ENCODE measurements at regions not wholly inside any gene's neighbourhood (a gene's known extent, or its start where the extent isn't known, plus 50 kb on each side); places are given as distances from the start of the nearest gene placed in this dataset.
"Not testable (repeated sequence)": the region's sequence is repeated elsewhere in the genome, so short reads cannot be mapped to it uniquely, and the experiment has no call there.

DNA sequence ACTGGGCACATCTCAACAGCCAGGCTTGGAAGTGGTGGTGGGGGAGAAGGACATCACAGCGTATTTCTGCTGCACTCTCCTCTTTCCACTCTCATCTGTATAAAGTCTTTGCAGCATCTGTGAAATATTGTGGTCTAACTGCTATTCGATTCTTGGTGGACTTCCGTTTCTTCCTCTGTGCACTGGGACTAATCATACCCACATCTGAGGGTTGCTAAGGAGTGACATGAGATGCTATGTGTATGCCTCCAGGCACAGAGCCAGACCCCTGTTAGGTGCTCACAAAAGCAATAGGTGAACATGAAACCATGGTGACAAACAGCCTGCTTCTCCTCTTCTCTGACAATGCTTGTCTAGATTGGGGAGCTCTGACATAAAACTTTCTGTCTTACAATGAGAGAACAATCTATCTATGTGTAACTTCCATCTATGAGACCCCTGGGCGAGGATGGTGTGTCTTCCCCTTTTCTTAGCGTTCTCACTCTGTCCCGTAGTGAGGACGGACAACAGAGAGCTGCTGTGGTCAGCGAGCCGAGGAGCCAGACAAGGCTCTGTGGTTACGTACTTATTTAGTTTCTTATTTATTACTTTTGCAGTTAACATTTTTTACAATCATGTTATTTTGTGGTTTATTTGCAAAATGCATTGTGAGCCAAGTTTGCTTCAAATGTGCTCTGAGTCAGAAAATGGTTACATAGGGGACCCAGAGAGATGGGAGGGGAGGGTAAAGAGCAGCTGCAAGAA is 196.7 kb upstream of the TPRG1 start:
- DNase-seq = peak; percentile 15

DNA sequence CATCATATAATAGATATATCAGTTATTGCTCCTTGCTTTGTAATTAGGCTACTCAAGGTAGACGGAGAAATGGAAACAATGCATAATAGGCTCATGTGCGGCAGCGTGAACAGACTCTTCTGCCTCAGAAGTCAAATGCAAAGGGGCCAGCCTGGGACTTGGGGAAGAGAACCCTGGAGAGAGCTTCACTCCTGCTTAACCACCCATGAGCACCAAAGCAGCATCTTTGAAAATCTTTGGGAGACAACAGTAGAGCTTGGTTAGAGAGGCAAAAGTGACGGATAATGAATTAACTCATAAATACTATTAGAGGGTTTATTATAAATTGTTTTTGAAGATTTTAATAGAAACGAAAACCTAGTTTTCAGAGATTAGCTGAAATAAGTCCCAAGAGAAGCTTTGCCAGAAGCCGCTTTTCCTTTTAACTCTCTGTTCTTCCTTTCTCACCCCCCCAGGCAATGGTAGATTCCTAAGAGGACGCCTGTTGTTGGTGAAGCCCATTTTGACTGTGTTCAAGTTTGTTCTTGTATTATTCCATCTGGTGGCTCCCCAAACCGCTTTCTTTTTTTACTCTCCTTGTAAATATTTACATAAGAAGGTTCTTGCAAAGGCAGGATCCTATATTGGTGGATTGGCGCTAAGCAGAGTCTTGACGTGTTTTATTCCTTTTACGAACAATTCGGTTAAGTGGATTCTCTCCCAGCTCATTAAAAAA is 196.0 kb upstream of the TPRG1 start:
- no peak for DNase-seq

DNA sequence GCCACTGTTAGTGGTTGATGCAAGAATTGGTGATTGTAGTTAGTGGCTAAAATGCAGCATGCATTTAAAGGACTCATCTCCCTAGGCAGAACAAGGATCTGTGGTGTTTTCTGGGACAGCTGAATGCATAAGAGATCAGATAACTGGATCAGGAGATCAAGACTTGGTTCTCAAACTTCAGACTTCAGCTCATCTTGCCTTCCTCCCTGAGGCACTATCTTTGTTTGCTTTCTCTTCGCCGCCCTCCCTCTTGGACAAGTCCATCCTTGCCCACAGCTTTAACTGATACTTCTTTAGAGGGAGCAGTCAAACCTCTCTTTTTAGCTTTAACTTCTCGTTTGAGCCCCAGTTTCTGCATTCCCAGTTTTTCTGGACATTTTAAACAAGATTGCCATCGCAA is 195.4 kb upstream of the TPRG1 start:
- no peak for DNase-seq

DNA sequence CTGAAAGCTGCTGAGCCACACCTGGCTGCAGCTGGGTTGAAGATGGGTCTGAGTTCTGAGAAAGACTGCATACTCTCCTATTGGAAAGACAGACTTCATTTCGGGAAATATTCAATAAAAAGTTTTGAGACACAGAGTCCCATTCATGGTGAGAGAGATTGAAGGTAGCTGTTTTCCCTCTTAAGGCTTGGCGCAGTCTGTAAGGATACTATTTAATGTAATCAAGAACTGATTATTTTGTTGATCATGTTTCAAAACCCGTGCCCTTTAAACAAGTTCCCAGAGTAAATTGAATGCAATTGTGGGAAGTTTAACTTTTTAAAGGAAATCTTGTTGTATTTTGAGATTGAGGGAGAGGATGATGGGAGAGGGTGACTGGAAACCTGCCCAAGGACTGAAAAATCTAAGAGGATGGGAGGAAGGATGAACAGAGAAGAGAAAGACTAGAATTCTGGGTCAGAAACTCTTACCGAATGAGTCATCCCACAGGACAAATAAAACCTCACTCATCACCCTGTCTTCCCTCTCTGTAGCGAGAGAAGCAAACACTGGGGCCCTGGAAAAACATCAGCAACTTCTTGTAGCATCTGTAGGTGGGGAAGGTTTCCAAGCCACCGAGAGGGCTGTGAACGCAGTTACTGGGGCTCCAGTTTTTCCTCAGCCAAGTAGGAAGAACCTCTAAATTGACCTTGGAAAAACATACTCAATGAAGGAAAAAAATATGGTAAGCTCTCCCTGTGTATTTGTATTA is 193.2 kb upstream of the TPRG1 start:
- DNase-seq = peak; percentile 72

DNA sequence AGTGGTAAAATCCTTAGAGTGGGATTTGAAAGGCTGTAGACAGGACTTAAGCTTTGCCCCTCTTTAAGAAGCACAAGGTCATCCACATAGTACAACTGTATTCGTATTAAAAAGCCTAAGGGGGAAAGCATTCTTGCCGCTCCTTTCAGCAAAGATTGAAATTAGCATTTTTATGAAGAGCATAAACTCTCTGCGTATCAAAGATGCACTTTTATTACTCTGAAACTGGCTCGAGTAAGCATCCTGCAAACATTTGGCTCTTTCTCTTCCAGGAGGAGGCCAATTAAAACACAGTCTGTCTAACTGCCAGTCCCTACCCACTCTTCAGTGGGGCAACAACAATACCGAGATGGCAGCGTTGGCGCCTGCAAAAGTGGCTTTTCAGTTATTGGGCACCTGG is 192.5 kb upstream of the TPRG1 start:
- DNase-seq = no peak

DNA sequence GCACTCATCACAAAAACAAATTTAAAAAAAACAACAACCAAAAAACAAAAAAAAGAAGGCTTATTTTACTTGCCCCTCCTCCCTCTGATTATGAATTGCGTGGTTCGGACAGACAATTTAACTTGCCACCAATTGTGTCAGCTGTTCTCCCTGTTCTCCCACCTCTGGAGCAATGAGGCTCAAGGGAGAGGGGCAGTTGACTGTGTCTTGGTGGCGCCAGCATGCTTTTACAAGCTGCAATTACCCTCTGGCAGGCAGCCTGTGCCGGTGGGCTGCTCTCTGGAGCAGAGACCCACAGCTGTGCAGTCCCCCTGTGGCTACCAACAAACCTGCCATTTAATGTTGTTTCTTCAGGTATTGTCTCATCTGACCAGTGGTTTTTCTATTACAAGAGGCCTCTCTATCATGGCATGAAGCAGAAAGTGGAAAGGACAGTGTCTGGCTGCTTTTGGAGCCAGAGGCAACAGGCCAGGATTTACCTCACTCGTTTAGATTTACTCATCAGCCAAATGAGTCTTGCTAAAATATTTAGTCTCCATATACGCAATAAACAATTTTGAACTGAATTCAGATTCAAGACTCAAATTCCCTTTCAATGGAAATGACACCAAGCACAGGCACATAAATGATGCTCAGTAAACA is 192.0 kb upstream of the TPRG1 start:
- DNase-seq = no peak

DNA sequence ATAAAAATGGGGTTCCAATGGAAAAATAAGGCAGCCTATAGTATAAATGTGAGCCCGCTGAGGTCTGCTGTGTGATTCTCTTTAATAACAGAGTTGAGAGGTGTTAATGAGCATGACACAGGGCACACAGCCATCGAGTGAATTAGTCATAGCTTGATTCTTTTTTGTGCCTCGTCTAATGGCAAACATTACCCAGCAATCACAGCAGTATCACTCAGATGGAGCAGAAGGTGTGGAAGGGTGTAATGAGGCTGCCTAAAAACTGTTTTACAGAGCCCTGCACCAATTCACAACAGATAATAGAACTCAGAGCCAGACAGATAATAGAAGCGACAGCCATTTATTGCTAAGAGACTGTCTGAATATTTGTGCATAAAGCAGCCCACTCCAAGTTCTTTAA is 178.6 kb upstream of the TPRG1 start:
- no peak for DNase-seq

DNA sequence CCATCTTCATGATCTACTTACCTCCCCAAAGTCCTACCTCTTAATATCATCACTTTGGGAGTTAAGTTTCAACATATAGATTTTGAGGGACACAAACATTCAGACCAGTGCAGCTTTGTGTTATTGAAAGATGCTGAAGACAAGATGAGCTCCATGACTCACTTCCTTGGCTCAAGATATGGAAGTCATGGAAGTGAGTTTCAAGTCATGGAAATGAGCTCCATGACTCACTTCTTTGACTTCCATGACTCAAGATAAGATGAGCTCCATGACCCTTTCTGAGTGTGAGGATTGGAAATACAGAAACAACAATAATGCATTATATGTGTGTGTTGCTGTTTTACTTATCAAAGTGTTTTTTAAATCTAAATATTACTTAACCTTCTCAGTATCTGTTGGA is 170.2 kb upstream of the TPRG1 start:
- no peak for DNase-seq

DNA sequence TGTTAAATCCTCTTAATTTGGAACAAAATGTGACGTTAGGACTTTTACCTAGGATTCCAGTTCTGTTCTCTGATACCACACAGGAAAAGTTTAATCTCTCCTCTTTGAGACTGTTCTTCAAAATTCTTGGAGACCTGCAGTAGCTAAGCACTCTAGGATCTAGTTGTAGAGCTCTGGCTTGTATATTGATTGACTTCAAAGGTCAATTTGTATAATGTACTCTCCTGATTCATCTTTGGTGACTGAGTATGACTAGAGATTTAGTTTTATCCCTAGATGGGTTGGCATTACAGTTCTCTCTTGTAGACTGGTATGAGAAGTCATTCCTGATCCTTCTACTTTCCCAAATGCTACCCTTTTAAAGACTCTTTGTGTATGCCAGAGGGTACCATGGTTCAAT is 168.4 kb upstream of the TPRG1 start:
- no peak for DNase-seq

DNA sequence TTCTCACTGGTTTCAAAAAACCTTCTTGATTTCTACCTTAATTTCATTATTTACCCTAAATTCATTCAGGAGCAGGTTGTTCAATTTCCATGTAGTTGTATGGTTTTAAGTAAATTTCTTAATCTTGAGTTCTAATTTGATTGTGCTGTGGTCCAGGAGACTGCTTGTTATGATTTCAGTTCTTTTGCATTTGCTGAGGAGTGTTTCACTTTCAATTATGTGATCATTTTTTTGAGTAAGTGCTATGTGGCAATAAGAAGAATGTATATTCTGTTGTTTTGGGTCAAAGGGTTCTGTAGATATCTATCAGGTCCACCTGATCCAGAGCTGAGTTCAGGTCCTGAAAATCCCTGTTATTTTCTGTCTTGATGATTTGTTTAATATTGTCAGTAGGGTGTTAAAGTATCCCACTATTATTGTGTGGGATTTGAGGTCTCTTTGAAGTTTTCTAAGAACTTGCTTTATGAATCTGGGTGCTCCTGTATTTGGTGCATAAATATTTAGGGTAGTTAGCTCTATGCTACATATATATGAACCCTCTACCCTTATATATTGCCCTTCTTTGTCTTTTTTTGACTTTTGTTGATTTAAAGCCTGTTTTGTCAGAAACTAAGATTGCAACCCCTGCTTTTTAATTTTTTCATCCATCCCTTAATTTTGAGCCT is 158.4 kb upstream of the TPRG1 start:
- no peak for DNase-seq

DNA sequence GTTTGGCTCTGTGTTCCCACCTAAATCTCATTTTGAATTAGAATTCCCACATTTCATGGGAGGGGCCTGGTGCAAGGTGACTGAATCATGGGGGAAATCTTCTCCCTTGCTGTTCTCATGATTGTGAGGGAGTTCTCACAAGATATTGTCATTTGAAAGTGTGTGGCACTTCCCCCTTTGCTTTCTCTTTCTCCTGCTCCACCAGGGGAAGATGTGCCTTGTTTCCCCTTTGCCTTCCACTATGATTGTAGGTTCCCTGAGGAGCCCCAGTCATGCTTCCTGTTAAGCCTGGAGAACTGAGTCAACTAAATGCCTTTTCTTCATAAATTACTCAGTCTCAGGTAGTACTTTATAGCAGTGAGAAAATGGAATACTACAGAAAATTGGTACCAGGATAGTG is 157.2 kb upstream of the TPRG1 start:
- DNase-seq = no peak

DNA sequence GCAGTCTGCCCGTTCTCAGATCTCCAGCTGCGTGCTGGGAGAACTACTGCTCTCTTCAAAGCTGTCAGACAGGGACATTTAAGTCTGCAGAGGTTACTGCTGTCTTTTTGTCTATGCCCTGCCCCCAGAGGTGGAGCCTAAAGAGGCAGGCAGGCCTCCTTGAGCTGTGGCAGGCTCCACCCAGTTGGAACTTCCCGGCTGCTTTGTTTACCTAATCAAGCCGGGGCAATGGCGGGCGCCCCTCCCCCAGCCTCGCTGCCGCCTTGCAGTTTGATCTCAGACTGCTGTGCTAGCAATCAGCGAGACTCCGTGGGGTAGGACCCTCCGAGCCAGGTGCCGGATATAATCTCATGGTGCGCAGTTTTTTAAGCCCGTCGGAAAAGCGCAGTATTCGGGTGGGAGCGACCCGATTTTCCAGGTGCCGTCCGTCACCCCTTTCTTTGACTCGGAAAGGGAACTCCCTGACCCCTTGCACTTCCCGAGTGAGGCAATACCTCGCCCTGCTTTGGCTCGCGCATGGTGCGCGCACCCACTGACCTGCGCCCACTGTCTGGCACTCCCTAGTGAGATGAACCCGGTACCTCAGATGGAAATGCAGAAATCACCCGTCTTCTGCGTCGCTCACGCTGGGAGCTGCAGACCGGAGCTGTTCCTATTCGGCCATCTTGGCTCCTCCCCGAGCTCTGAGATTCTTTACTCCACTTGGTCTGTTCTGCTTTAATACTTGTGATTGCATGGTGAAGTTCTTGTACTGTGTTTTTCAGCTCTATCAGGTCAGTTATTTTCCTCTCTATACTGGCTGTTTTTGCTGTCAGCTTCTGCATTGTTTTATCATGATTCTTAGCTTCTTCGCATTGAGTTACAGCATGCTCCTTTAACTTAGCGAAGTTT is 148.9 kb upstream of the TPRG1 start:
- not testable (repeated sequence) for DNase-seq

DNA sequence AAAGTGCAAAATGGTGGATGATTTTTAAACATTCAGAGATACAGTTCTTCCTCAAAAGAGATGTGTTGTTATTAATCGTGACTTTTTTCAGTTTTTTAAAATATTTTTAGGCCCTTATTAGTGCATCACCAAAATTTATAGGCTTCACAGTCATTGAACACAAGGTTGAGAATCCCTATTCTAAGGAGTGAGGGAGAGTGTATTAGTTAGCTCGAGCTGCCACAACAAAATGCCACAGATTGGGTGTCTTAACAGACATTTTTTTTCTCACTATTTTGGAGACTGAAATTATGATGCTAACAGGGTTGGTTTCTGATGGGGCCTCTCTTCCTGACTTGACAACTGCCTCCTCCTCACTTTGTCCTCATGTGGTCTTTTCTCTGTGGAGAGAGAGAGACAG is 145.9 kb upstream of the TPRG1 start:
- DNase-seq = no peak

DNA sequence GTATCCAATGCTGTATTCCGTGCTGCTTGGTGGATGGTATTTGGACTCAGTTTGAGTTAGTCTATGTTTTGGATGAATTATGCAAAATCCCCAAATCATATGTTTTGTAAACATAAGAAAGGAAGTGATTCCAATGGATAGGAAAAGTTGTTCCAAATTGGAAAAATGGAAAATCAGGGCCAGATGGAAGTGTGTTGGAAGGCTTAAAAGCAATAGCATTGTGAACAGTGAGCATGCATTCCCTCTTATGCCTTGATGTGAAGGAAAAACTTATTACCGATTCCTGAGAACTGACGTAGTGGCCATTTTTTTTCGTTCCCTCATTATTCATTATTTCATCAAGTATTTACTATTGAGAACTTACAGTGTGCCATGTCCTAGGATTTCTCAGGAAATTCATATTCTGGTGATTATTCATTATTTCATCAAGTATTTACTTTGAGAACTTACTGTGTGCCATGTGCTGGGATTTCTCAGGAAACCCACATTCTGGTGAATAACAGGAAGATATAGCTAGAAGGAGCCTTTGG is 144.1 kb upstream of the TPRG1 start:
- peak; percentile 95 for DNase-seq

DNA sequence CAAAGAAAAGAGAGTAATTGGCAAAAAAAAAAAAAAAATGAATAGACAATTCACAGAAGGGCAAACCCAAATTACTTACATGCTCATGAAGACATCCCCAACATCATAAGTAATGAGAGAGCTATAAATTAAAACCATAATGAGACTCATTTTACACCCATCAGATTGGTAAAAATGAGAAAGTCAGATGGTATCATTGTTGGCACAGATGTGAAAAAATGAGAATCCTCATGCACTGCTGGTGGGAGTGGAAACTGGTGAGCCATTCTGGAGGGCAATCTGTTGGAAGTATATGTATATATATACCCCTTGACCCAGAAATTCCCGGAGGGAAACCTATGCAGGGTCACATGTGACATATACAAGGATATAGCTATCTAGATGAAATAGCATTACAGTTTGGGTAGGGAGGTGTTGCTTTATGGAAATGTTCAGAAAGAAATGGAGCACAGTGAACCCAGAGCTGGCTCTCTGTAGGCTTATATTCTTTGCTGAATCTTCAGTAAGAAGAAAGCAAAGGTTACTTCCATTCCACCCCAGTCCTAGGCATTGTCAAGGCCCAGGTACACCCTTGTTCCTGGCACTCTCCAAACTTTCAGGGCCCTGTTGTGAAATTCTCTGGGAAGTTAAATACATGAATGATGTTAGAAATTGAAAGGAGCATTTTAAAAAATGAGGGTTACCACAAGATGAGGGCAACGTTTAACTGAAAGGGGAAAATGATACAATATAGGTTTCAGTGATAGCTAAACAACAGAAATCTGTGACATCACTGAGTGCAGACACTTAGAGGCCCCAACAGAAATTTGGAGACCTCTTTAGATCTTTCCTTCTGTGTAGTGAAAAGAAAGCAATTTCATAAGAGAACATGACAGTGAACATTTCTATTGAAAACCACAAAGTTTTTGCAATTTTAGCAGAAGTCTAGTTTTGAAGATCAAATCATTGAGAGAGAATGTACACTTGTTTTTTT is 132.7 kb upstream of the TPRG1 start:
- DNase-seq = no peak

DNA sequence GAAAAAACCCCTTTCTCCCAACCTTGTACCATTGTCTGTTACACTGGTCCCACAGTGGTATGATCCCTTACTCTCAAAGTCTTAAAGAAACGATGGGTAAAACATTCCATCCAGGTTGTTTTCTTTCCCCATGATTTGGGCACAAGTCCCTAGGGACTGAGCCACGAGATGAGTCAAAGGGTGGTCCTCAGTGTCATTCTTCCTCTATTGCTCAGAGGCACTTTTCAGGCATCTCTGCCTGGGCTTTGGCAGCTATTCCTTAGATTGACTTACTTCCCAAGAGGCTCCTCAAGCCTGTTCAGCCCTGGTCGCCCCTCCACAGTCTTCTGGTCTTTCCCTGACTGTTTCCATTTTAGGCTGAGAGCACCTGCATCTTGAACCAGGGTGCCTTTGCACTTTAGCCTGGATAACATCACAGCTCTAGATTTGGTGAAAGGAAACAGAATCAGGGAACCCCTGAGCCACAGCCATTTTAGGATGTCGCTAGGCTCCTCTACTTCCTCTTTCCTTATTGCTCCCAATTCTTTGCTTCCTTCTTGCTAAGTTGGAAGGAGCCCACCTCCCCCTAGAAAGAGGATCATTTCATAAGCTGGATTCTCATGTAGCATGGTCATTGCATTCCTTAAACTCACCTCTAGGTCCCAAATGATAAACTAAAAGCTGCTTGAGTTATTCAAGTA is 131.0 kb upstream of the TPRG1 start:
- DNase-seq = no peak

DNA sequence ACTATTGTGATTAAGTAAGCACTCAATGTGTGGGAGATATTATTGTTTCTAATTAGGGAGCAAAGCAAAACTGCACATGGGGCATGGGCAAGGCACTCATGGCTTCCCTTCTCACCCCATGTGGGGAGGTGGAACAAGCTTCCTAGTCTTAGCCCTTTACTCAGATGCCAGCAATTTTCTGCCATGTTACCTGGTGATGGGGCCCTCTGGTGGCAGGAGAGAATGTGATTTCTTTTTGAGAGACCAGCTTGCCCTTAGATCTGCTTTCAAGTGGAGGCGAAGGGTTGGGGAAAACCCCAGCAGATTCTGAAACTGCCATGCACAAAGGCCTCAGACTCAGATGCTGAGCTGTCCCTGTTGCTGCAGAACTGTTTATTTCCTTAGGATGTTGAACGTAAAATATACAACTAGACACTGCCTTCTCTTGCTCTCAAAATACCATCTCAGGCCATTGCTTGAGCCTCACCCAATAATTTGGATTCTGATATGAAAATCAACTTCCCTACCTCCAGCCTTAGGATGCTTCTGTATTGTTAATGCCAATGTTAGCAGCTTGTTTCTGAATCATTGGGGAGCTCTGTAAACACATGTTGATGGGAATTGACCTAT is 130.2 kb upstream of the TPRG1 start:
- no peak for DNase-seq

DNA sequence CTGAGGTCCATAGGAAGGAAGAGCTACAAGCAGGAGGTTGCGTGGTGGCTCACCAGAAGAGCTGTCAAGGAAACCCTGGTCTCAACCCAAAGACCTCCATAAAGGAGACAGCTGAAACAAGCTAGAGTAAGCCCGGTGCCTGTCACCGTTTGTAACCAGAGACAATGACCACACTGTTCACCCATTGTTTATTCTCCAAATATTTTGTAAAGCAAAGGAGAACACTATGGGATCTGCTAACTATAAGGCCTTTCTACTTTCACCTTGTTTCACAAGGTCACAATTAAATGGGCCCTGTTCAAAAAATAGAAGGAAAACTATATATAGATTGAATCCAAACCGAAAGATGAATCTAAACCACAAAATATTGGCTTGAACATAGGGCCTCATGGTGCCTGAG is 128.9 kb upstream of the TPRG1 start:
- DNase-seq = no peak

Measured in skin of body (tissue), 1 donor.